ENCODE measurements at regions not wholly inside any gene's neighbourhood (a gene's known extent, or its start where the extent isn't known, plus 50 kb on each side); places are given as distances from the start of the nearest gene placed in this dataset.

GRCh38 chr12:114827461-114827860, 143.5 kb upstream of the TBX3 start:
- peaks cover 6% of the 10 kb centered on the region for H3K4me1 Mint-ChIP-seq
- H3K27ac Mint-ChIP-seq = no peak overlapping the region
- no peaks in the 10 kb centered on the region for H3K27me3 Mint-ChIP-seq (ENCODE audit: insufficient read depth, low read depth)

GRCh38 chr12:114826244-114826643, 142.3 kb upstream of the TBX3 start:
- Histone ChIP-seq H3K9ac (no peak overlapping the region), H3F3A (ENCODE audit: low read depth) (no peaks in the 10 kb centered on the region), H3K4me2 (no peak overlapping the region), H4K20me1 (ENCODE audit: low read depth) (no peaks in the 10 kb centered on the region), H3K9me3 (ENCODE audit: low read depth) (no peaks in the 10 kb centered on the region), H3K4me3 (no peak overlapping the region), H3K27me3 (no peaks in the 10 kb centered on the region), H3K79me2 (ENCODE audit: low read depth) (no peaks in the 10 kb centered on the region), H2AFZ (replicated peaks) (no peak overlapping the region), H3K27ac (no peak overlapping the region), H3K4me1 (peaks cover 4% of the 10 kb centered on the region), H3K36me3 (no peaks in the 10 kb centered on the region)
- Mint-ChIP-seq H3K9me3 (no peaks in the 10 kb centered on the region), H3K36me3 (no peaks in the 10 kb centered on the region), H3K4me3 (no peak overlapping the region), H3K27me3 (ENCODE audit: insufficient read depth, low read depth) (no peaks in the 10 kb centered on the region), H3K27ac (no peak overlapping the region), H3K4me1 (peaks cover 6% of the 10 kb centered on the region)
- DNase-seq (ENCODE audit: low spot score) = no peak
- TF ChIP-seq EZH2 (IDR thresholded peaks at IDR 0.05) (no peak), EZH2phosphoT487 (IDR thresholded peaks at IDR 0.05) (no peak), CTCF (IDR thresholded peaks at IDR 0.05) (no peak)

More at GRCh38 chr12:114827461-114827860, 143.5 kb upstream of the TBX3 start:
- H3K4me2 ChIP-seq = no peak overlapping the region
- no peak for TF ChIP-seq CTCF (IDR thresholded peaks at IDR 0.05)
- no peak for TF ChIP-seq EZH2phosphoT487 (IDR thresholded peaks at IDR 0.05)
- no peak for TF ChIP-seq EZH2 (IDR thresholded peaks at IDR 0.05)
- no peaks in the 10 kb centered on the region for H3K9me3 Mint-ChIP-seq
- no peak overlapping the region for H3K4me3 ChIP-seq
- DNase-seq (ENCODE audit: low spot score) = no peak
- H3K9ac ChIP-seq = no peak overlapping the region
- no peaks in the 10 kb centered on the region for H3F3A ChIP-seq (ENCODE audit: low read depth)
- H2AFZ ChIP-seq (replicated peaks) = no peak overlapping the region
- peaks cover 4% of the 10 kb centered on the region for H3K4me1 ChIP-seq
- H3K9me3 ChIP-seq (ENCODE audit: low read depth) = no peaks in the 10 kb centered on the region
- no peak overlapping the region for H3K4me3 Mint-ChIP-seq
- no peaks in the 10 kb centered on the region for H3K36me3 ChIP-seq
- H4K20me1 ChIP-seq (ENCODE audit: low read depth) = no peaks in the 10 kb centered on the region
- no peaks in the 10 kb centered on the region for H3K27me3 ChIP-seq
- H3K27ac ChIP-seq = no peak overlapping the region
- no peaks in the 10 kb centered on the region for H3K79me2 ChIP-seq (ENCODE audit: low read depth)
- H3K36me3 Mint-ChIP-seq = no peaks in the 10 kb centered on the region

GRCh38 chr12:114823724-114824123, 139.7 kb upstream of the TBX3 start:
- no peaks in the 10 kb centered on the region for H3K36me3 ChIP-seq

More at GRCh38 chr12:114823724-114824123, 139.7 kb upstream of the TBX3 start:
- Mint-ChIP-seq H3K27ac (no peak overlapping the region), H3K27me3 (ENCODE audit: insufficient read depth, low read depth) (peaks cover 2% of the 10 kb centered on the region), H3K9me3 (no peaks in the 10 kb centered on the region), H3K4me1 (peaks cover 6% of the 10 kb centered on the region), H3K36me3 (no peaks in the 10 kb centered on the region), H3K4me3 (no peak overlapping the region)
- Histone ChIP-seq H3K79me2 (ENCODE audit: low read depth) (no peaks in the 10 kb centered on the region), H3K4me3 (no peak overlapping the region), H4K20me1 (ENCODE audit: low read depth) (no peaks in the 10 kb centered on the region), H3K9me3 (ENCODE audit: low read depth) (no peaks in the 10 kb centered on the region), H3K4me2 (no peak overlapping the region), H3K4me1 (peaks cover 4% of the 10 kb centered on the region), H2AFZ (replicated peaks) (no peak overlapping the region), H3K27me3 (no peaks in the 10 kb centered on the region), H3F3A (ENCODE audit: low read depth) (no peaks in the 10 kb centered on the region), H3K27ac (no peak overlapping the region), H3K9ac (no peak overlapping the region)
- TF ChIP-seq EZH2 (IDR thresholded peaks at IDR 0.05) (no peak), CTCF (IDR thresholded peaks at IDR 0.05) (no peak)
- DNase-seq (ENCODE audit: low spot score) = no peak
